IMR-90 (cell line): ENCODE measurements at regions not wholly inside any gene's neighbourhood (a gene's known extent, or its start where the extent isn't known, plus 50 kb on each side); places are given as distances from the start of the nearest gene placed in this dataset.

Experiments
- ATAC-seq: fragments of 200-7000 bp; cut with Tn5 transposase; 2 replicates; pipeline ENCODE4 v1.9.1; 2020; ENCODE audit warnings: low read depth, mild to moderate bottlenecking, moderate library complexity
- BruUV-seq: library from RNA; stranded (reverse); fragments of 400-500 nt; replicated peaks from 2 replicates; lab custom pipeline; 2021; lab: Mats Ljungman, UMichigan
- CTCF ChIA-PET: fragments of 300-600 bp; formaldehyde crosslinking; extraction: SDS; loops from one replicate; lab custom pipeline; 2021; ENCODE audit warnings: antibody characterized with exemption; lab: Yijun Ruan, JAX
- POLR2A ChIA-PET: fragments of 300-600 bp; sonication (Branson Sonifier 250); formaldehyde crosslinking; loops from one replicate; lab custom pipeline; 2022; ENCODE audit warnings: antibody characterized with exemption; ENCODE audit not compliant: unreplicated experiment; lab: Charles Lee
- DNase-seq: peaks from one replicate; pipeline ENCODE4 v3.0.0; 2013
- H2AFZ ChIP-seq: replicated peaks from 2 replicates; pipeline ENCODE3; 2013; ENCODE audit warnings: low read length, mild to moderate bottlenecking; ENCODE audit not compliant: poor library complexity
- H2AK5ac ChIP-seq: 2 replicates; pipeline ENCODE4 v1.6.1; 2013; ENCODE audit warnings: low read depth, low read length, inconsistent platforms
- H2AK9ac ChIP-seq: replicated peaks from 2 replicates; pipeline ENCODE3; 2013; ENCODE audit warnings: mild to moderate bottlenecking, low read depth, low read length, moderate library complexity; ENCODE audit not compliant: poor library complexity
- H2BK120ac ChIP-seq: 2 replicates; pipeline ENCODE4 v1.6.1; 2013; ENCODE audit warnings: low read depth, low read length, inconsistent platforms
- H2BK15ac ChIP-seq: 3 replicates; pipeline ENCODE4 v1.6.1; 2013; ENCODE audit warnings: low read depth, low read length, inconsistent platforms
- H2BK20ac ChIP-seq: 2 replicates; pipeline ENCODE4 v1.6.1; 2013; ENCODE audit warnings: low read depth, mild to moderate bottlenecking, inconsistent platforms, low read length, moderate library complexity
- H2BK5ac ChIP-seq: 2 replicates; pipeline ENCODE4 v1.6.1; 2013; ENCODE audit warnings: mild to moderate bottlenecking, low read depth, low read length, inconsistent platforms; ENCODE audit not compliant: poor library complexity, severe bottlenecking
- H3K14ac ChIP-seq: replicated peaks from 2 replicates; pipeline ENCODE4 v1.6.1; 2013; ENCODE audit warnings: low read depth, low read length, inconsistent platforms
- H3K18ac ChIP-seq: 2 replicates; pipeline ENCODE4 v1.6.1; 2013; ENCODE audit warnings: low read depth, low read length, control low read depth
- H3K23ac ChIP-seq: 2 replicates; pipeline ENCODE4 v1.6.1; 2013; ENCODE audit warnings: low read depth, low read length, inconsistent platforms
- H3K27ac ChIP-seq: 2 replicates; pipeline ENCODE4 v1.5.1; 2013; ENCODE audit warnings: mild to moderate bottlenecking, control low read depth, low read length; ENCODE audit not compliant: insufficient read depth
- H3K27me3 ChIP-seq: 2 replicates; pipeline ENCODE4 v1.6.1; 2013; ENCODE audit warnings: low read length; ENCODE audit not compliant: control insufficient read depth, insufficient read depth
- H3K36me3 ChIP-seq: 2 replicates; pipeline ENCODE4 v1.6.1; 2013; ENCODE audit warnings: low read length, mixed read lengths; ENCODE audit not compliant: control insufficient read depth, insufficient read depth
- H3K4ac ChIP-seq: 2 replicates; pipeline ENCODE4 v1.6.1; 2013; ENCODE audit warnings: low read depth, low read length, inconsistent platforms
- H3K4me1 ChIP-seq: 2 replicates; pipeline ENCODE4 v1.6.1; 2013; ENCODE audit warnings: low read length, mixed read lengths; ENCODE audit not compliant: control insufficient read depth, insufficient read depth
- H3K4me2 ChIP-seq: 2 replicates; pipeline ENCODE4 v1.6.1; 2013; ENCODE audit warnings: low read depth, mild to moderate bottlenecking, control low read depth, low read length, moderate library complexity
- H3K4me3 ChIP-seq: 2 replicates; pipeline ENCODE4 v1.5.1; 2013; ENCODE audit warnings: low read depth, mild to moderate bottlenecking, control low read depth, low read length, moderate library complexity; ENCODE audit not compliant: insufficient read depth
- H3K56ac ChIP-seq: 2 replicates; pipeline ENCODE4 v1.6.1; 2013; ENCODE audit warnings: low read length, inconsistent platforms; ENCODE audit not compliant: insufficient read depth; ENCODE audit errors: extremely low read depth
- H3K79me1 ChIP-seq, 2 experiments: 2 replicates each; pipeline ENCODE4 v1.6.1; 2013; ENCODE audit warnings: low read length in 2 of 2, inconsistent platforms in 1 of 2, low read depth in 1 of 2
- H3K9ac ChIP-seq: 2 replicates; pipeline ENCODE4 v1.6.1; 2013; ENCODE audit warnings: low read depth, low read length, control low read depth
- H3K9me1 ChIP-seq: 2 replicates; pipeline ENCODE4 v1.6.1; 2013; ENCODE audit warnings: low read length, inconsistent platforms; ENCODE audit not compliant: insufficient read depth
- H3K9me3 ChIP-seq: 2 replicates; pipeline ENCODE4 v1.6.1; 2013; ENCODE audit warnings: low read length; ENCODE audit not compliant: control insufficient read depth, insufficient read depth
- H4K20me1 ChIP-seq: 2 replicates; pipeline ENCODE4 v1.6.1; 2013; ENCODE audit warnings: low read length, inconsistent platforms; ENCODE audit not compliant: insufficient read depth
- H4K5ac ChIP-seq: 2 replicates; pipeline ENCODE4 v1.6.1; 2013; ENCODE audit warnings: mild to moderate bottlenecking, low read depth, low read length, control low read depth
- H4K8ac ChIP-seq, 2 experiments: 2 replicates each; pipeline ENCODE4 v1.6.1; 2013; ENCODE audit warnings: low read depth in 2 of 2, low read length in 2 of 2, control low read depth in 1 of 2, inconsistent platforms in 1 of 2
- H4K91ac ChIP-seq: 2 replicates; pipeline ENCODE4 v1.6.1; 2013; ENCODE audit warnings: low read depth, low read length, inconsistent platforms; ENCODE audit not compliant: insufficient read depth
- ELK1 ChIP-seq: fragments of 150-350 bp; IDR thresholded peaks from 2 replicates; pipeline ENCODE4 v1.6.1; 2016; ENCODE audit warnings: low read depth, mild to moderate bottlenecking, low read length, moderate library complexity, borderline replicate concordance
- MAZ ChIP-seq: IDR thresholded peaks from 2 replicates; pipeline ENCODE4 v1.6.1; 2012; ENCODE audit warnings: low read depth, mild to moderate bottlenecking, low read length, improper control_type of control experiment, moderate library complexity, borderline replicate concordance
- WGBS, 2 experiments: methylation state at CpG; one replicate each; pipeline versions ENCODE4 v1.1.5 to v1.1.7; 2013; ENCODE audit warnings: missing lambda C conversion rate in 2 of 2; ENCODE audit not compliant: insufficient read length in 1 of 2; ENCODE audit errors: extremely low coverage in 2 of 2; 5-methylcytosine and 5-hydroxymethylcytosine counted together
- dilution Hi-C: fragments of 300-500 bp; cut with HindIII; formaldehyde crosslinking; loops from one replicate; pipeline ENCODE4 v1.14.3; 2018; ENCODE audit warnings: low sequenced_read_pairs; ENCODE audit not compliant: unreplicated experiment
- in situ Hi-C: fragments of 300-500 bp; cut with MboI; formaldehyde crosslinking; loops from 3 replicates; pipeline ENCODE4 v1.14.3; 2019; ENCODE audit warnings: low sequenced_read_pairs, inconsistent platforms, mixed read lengths
- intact Hi-C: fragments of 100-400 bp; cut with micrococcal nuclease; formaldehyde crosslinking; loops from 2 replicates; pipeline ENCODE4 v1.10.0; 2022
- TF ChIP-seq, protein P1 (sequence below): fragments of 150-350 bp; IDR thresholded peaks from 2 replicates; pipeline ENCODE4 v1.6.1; 2017; ENCODE audit warnings: mild to moderate bottlenecking, antibody characterized with exemption, low read length, low read depth

- intact Hi-C loops: no loop called here
- Histone ChIP-seq H2BK20ac (no peak overlapping the region), H3K27ac (no peak overlapping the region), H4K8ac (no peak overlapping the region), H4K20me1 (no peaks in the 10 kb centered on the region), H3K79me1 (no peaks in the 10 kb centered on the region), H3K23ac (no peak overlapping the region), H3K9me1 (no peaks in the 10 kb centered on the region), H3K9me3 (peaks cover 4% of the 10 kb centered on the region), H4K91ac (no peak overlapping the region), H3K56ac (no peak overlapping the region), H2BK15ac (no peak overlapping the region), H3K4ac (no peak overlapping the region), H3K14ac (no peak overlapping the region), H2AK5ac (no peak overlapping the region), H2BK120ac (no peak overlapping the region), H3K18ac (no peak overlapping the region), H2BK5ac (no peak overlapping the region), H3K9ac (no peak overlapping the region), H4K5ac (no peak overlapping the region), H2AFZ (no peak overlapping the region), H2AK9ac (no peak overlapping the region), H3K4me1 (no peaks in the 10 kb centered on the region), H3K4me3 (no peak overlapping the region), H3K36me3 (no peaks in the 10 kb centered on the region), H3K4me2 (no peak overlapping the region), H3K27me3 (no peaks in the 10 kb centered on the region)
- DNase-seq (no peak), ATAC-seq (no peak)
- no peak for TF ChIP-seq MAZ
- TF ChIP-seq, protein P1, sequence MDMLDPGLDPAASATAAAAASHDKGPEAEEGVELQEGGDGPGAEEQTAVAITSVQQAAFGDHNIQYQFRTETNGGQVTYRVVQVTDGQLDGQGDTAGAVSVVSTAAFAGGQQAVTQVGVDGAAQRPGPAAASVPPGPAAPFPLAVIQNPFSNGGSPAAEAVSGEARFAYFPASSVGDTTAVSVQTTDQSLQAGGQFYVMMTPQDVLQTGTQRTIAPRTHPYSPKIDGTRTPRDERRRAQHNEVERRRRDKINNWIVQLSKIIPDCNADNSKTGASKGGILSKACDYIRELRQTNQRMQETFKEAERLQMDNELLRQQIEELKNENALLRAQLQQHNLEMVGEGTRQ: no peak
- no peak for TF ChIP-seq ELK1
- BruUV-seq: no TSS peak
- CTCF ChIA-PET: no interaction called here
- in situ Hi-C loops: no loop called here
- dilution Hi-C loops: no loop called here
- WGBS, 2 experiments: no CpG with 5 or more reads among the region's 2 CpGs
- POLR2A ChIA-PET: no interaction called here
Measured at GRCh38 chrX:7714351-7714750, 128.6 kb upstream of the VCX start.
